ENCODE measurements at regions not wholly inside any gene's neighbourhood (a gene's known extent, or its start where the extent isn't known, plus 50 kb on each side); places are given as distances from the start of the nearest gene placed in this dataset.

DNA sequence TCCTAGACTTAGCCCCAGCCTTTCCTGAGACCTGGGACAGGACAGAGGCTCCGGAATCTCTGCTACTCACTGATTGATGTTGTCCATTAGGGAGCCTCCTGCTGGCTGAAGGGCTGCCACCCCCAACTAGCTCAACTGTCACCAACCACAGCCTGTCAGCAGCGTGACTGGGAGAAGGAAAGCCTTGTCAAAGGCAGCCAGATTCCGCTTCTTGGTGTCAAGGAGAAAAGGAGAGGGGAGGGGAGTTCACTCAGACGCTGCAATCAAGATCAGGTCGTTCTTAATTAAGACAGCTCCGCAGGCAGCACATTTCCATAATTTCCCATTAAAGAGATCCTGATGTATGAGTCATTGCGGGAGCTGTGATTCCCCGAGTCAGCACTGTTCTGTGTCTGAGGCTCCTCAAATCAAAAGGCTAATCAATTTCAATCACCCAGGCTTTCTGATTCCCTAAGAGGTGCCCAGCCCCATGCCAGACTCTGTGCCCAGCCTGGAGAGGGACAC, 152.8 kb upstream of the ZBED5 start:
- Histone ChIP-seq H3K27ac (ENCODE audit: low read length) (no peak overlapping the region), H3K27me3 (ENCODE audit: insufficient read depth, low read length, poor library complexity) (peaks cover 13% of the 10 kb centered on the region), H3K9me3 (ENCODE audit: insufficient read depth, low read length, severe bottlenecking) (no peaks in the 10 kb centered on the region), H3K36me3 (ENCODE audit: insufficient read depth, low read length) (no peaks in the 10 kb centered on the region), H3K4me1 (ENCODE audit: insufficient read depth, low read length) (no peaks in the 10 kb centered on the region), H3K9ac (ENCODE audit: low read depth, low read length) (no peak overlapping the region), H3K4me3 (ENCODE audit: low read depth in 1 of 2, low read length in 2 of 2) (no peak overlapping the region), H3K79me2 (ENCODE audit: insufficient read depth, low read length) (no peaks in the 10 kb centered on the region), H2AFZ (ENCODE audit: low read depth, low read length) (no peak overlapping the region), H4K20me1 (ENCODE audit: insufficient read depth, low read length) (no peaks in the 10 kb centered on the region), H3K4me2 (ENCODE audit: insufficient read depth, low read length) (no peak overlapping the region)
- no peak for ATAC-seq (ENCODE audit: insufficient read depth, low read depth)
- DNase-seq = no peak
- TF ChIP-seq, protein P1, sequence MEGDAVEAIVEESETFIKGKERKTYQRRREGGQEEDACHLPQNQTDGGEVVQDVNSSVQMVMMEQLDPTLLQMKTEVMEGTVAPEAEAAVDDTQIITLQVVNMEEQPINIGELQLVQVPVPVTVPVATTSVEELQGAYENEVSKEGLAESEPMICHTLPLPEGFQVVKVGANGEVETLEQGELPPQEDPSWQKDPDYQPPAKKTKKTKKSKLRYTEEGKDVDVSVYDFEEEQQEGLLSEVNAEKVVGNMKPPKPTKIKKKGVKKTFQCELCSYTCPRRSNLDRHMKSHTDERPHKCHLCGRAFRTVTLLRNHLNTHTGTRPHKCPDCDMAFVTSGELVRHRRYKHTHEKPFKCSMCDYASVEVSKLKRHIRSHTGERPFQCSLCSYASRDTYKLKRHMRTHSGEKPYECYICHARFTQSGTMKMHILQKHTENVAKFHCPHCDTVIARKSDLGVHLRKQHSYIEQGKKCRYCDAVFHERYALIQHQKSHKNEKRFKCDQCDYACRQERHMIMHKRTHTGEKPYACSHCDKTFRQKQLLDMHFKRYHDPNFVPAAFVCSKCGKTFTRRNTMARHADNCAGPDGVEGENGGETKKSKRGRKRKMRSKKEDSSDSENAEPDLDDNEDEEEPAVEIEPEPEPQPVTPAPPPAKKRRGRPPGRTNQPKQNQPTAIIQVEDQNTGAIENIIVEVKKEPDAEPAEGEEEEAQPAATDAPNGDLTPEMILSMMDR (IDR thresholded peaks at IDR 0.05; ENCODE audit: borderline replicate concordance, extremely low read depth, low read length, poor library complexity, severe bottlenecking) = no peak
- TF ChIP-seq EZH2 (IDR thresholded peaks at IDR 0.05; ENCODE audit: borderline replicate concordance, low read depth, low read length, severe bottlenecking) = no peak

DNA sequence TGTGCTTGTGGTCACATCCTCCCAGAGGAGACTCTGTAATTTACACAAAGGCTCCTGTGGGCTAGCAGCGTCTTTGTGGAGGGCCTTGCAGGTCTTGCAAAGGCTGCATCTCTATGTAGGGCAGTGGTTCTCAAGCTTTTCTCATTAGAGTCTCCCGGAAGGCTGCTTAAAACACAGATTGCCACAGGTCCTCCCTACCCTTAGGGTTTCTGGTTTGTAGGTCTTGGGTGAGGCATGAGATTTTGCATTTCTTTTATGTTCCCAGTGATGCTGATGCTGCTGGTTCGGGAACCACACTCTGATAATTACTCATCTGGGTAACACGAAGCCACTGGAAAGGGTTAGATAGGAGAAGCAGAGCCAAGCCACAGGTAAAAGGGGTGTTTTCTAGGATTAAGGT, 151.3 kb upstream of the ZBED5 start:
- Histone ChIP-seq H3K27me3 (ENCODE audit: insufficient read depth, low read length, poor library complexity) (peaks cover 13% of the 10 kb centered on the region), H3K9ac (ENCODE audit: low read depth, low read length) (no peak overlapping the region), H3K4me1 (ENCODE audit: insufficient read depth, low read length) (no peaks in the 10 kb centered on the region), H2AFZ (ENCODE audit: low read depth, low read length) (no peak overlapping the region), H3K79me2 (ENCODE audit: insufficient read depth, low read length) (no peaks in the 10 kb centered on the region), H4K20me1 (ENCODE audit: insufficient read depth, low read length) (no peaks in the 10 kb centered on the region), H3K36me3 (ENCODE audit: insufficient read depth, low read length) (no peaks in the 10 kb centered on the region), H3K9me3 (ENCODE audit: insufficient read depth, low read length, severe bottlenecking) (no peaks in the 10 kb centered on the region), H3K4me3 (ENCODE audit: low read depth in 1 of 2, low read length in 2 of 2) (no peak overlapping the region), H3K27ac (ENCODE audit: low read length) (no peak overlapping the region), H3K4me2 (ENCODE audit: insufficient read depth, low read length) (no peak overlapping the region)
- TF ChIP-seq EZH2 (IDR thresholded peaks at IDR 0.05; ENCODE audit: borderline replicate concordance, low read depth, low read length, severe bottlenecking) = no peak
- no peak for DNase-seq
- ATAC-seq (ENCODE audit: insufficient read depth, low read depth) = no peak

DNA sequence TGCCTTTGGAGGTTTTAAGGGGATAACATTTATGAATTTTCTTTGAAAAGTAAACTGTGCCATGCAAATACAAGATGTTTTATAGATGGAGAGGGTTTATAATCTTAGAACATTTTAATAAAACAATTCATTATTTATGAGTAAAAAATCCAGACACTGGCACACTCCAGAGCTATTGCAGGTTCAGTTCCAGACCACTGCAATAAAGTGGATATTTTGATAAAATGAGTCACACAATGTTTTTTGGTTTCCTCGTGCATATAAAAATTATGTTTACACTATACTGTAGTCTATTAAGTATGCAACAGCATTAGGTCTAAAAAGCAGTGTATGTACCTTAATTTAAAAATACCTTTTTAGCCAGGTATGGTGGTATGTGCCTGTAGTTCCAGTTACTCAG, 146.2 kb upstream of the ZBED5 start:
- Histone ChIP-seq H3K79me2 (ENCODE audit: insufficient read depth, low read length) (no peaks in the 10 kb centered on the region), H3K36me3 (ENCODE audit: insufficient read depth, low read length) (no peaks in the 10 kb centered on the region), H3K9ac (ENCODE audit: low read depth, low read length) (no peak overlapping the region), H4K20me1 (ENCODE audit: insufficient read depth, low read length) (no peaks in the 10 kb centered on the region), H3K27ac (ENCODE audit: low read length) (no peak overlapping the region), H3K4me3 (ENCODE audit: low read depth in 1 of 2, low read length in 2 of 2) (no peak overlapping the region), H3K27me3 (ENCODE audit: insufficient read depth, low read length, poor library complexity) (peaks cover 14% of the 10 kb centered on the region), H3K4me1 (ENCODE audit: insufficient read depth, low read length) (no peaks in the 10 kb centered on the region), H2AFZ (ENCODE audit: low read depth, low read length) (no peak overlapping the region), H3K4me2 (ENCODE audit: insufficient read depth, low read length) (no peak overlapping the region), H3K9me3 (ENCODE audit: insufficient read depth, low read length, severe bottlenecking) (no peaks in the 10 kb centered on the region)
- TF ChIP-seq EZH2 (IDR thresholded peaks at IDR 0.05; ENCODE audit: borderline replicate concordance, low read depth, low read length, severe bottlenecking) = no peak
- TF ChIP-seq, protein P1 (IDR thresholded peaks at IDR 0.05; ENCODE audit: borderline replicate concordance, extremely low read depth, low read length, poor library complexity, severe bottlenecking) = no peak
- no peak for DNase-seq
- ATAC-seq (ENCODE audit: insufficient read depth, low read depth) = no peak

DNA sequence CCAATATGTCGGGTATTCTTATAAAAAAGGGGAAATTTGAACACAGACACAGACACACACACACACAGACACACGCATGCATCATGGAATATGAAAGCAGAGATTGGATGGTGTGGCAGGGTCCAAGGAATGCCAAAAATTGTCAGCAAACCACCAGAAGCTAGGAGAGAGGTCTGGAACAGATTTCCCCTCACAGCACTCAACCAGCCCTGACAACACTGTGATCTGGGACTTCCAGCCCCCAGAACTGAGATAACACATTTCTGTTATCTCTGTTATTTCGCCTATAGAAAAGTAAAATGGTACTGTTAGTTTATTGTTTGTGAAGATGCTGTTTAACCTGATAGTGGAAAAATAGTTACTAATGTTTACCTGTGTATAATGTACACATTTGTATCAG, 145.4 kb upstream of the ZBED5 start:
- Histone ChIP-seq H3K27me3 (ENCODE audit: insufficient read depth, low read length, poor library complexity) (peaks cover 8% of the 10 kb centered on the region), H2AFZ (ENCODE audit: low read depth, low read length) (no peak overlapping the region), H3K4me1 (ENCODE audit: insufficient read depth, low read length) (no peaks in the 10 kb centered on the region), H3K27ac (ENCODE audit: low read length) (no peak overlapping the region), H3K4me2 (ENCODE audit: insufficient read depth, low read length) (no peak overlapping the region), H3K36me3 (ENCODE audit: insufficient read depth, low read length) (no peaks in the 10 kb centered on the region), H3K79me2 (ENCODE audit: insufficient read depth, low read length) (no peaks in the 10 kb centered on the region), H3K9me3 (ENCODE audit: insufficient read depth, low read length, severe bottlenecking) (no peaks in the 10 kb centered on the region), H3K4me3 (ENCODE audit: low read depth in 1 of 2, low read length in 2 of 2) (no peak overlapping the region), H3K9ac (ENCODE audit: low read depth, low read length) (no peak overlapping the region), H4K20me1 (ENCODE audit: insufficient read depth, low read length) (no peaks in the 10 kb centered on the region)
- no peak for TF ChIP-seq EZH2 (IDR thresholded peaks at IDR 0.05; ENCODE audit: borderline replicate concordance, low read depth, low read length, severe bottlenecking)
- TF ChIP-seq, protein P1 (IDR thresholded peaks at IDR 0.05; ENCODE audit: borderline replicate concordance, extremely low read depth, low read length, poor library complexity, severe bottlenecking) = no peak
- no peak for DNase-seq
- no peak for ATAC-seq (ENCODE audit: insufficient read depth, low read depth)

Data from DND-41 (cell line).